ENCODE measurements at regions not wholly inside any gene's neighbourhood (a gene's known extent, or its start where the extent isn't known, plus 50 kb on each side); places are given as distances from the start of the nearest gene placed in this dataset.
A peak's percentile ranks its signal among the peaks of the same experiment; 100 is the strongest.

GRCh38 chr14:104326848-104327247 lies 188.5 kb downstream of the KIF26A start:
- no peaks in the 10 kb centered on the region for H3K4me1 ChIP-seq (ENCODE audit: insufficient read depth, poor library complexity, severe bottlenecking)
- no peaks in the 10 kb centered on the region for H3K9me3 ChIP-seq (ENCODE audit: severe bottlenecking)
- TF ChIP-seq CTCF (IDR thresholded peaks at IDR 0.05; ENCODE audit: poor library complexity, severe bottlenecking), result no peak
- H3K27ac ChIP-seq (ENCODE audit: poor library complexity, severe bottlenecking), result no peak overlapping the region
- no peak for ATAC-seq (ENCODE audit: low read depth)
- peaks cover 21% of the 10 kb centered on the region for H3K27me3 ChIP-seq (ENCODE audit: insufficient read depth, poor library complexity, severe bottlenecking)
- no peak overlapping the region for H3K4me3 ChIP-seq (ENCODE audit: severe bottlenecking)
- H3K36me3 ChIP-seq (ENCODE audit: low read depth), result no peaks in the 10 kb centered on the region
- DNase-seq (ENCODE audit: low spot score), result peak; percentile 34

- Histone ChIP-seq H3K27me3 (ENCODE audit: insufficient read depth, poor library complexity, severe bottlenecking) (peaks cover 4% of the 10 kb centered on the region), H3K27ac (ENCODE audit: poor library complexity, severe bottlenecking) (no peak overlapping the region), H3K36me3 (ENCODE audit: low read depth) (no peaks in the 10 kb centered on the region), H3K4me1 (ENCODE audit: insufficient read depth, poor library complexity, severe bottlenecking) (no peaks in the 10 kb centered on the region), H3K4me3 (ENCODE audit: severe bottlenecking) (no peak overlapping the region), H3K9me3 (ENCODE audit: severe bottlenecking) (no peaks in the 10 kb centered on the region)
- peak; percentile 18 for DNase-seq (ENCODE audit: low spot score)
- TF ChIP-seq CTCF (IDR thresholded peaks at IDR 0.05; ENCODE audit: poor library complexity, severe bottlenecking), result no peak
- ATAC-seq (ENCODE audit: low read depth), result no peak
Measured at GRCh38 chr14:104328607-104329006, 190.2 kb downstream of the KIF26A start.

- H3K4me1 ChIP-seq (ENCODE audit: insufficient read depth, poor library complexity, severe bottlenecking), result no peaks in the 10 kb centered on the region
- no peaks in the 10 kb centered on the region for H3K36me3 ChIP-seq (ENCODE audit: low read depth)
- TF ChIP-seq CTCF (IDR thresholded peaks at IDR 0.05; ENCODE audit: poor library complexity, severe bottlenecking), result no peak
- no peak overlapping the region for H3K27ac ChIP-seq (ENCODE audit: poor library complexity, severe bottlenecking)
- no peak for DNase-seq (ENCODE audit: low spot score)
- no peak overlapping the region for H3K4me3 ChIP-seq (ENCODE audit: severe bottlenecking)
- no peaks in the 10 kb centered on the region for H3K9me3 ChIP-seq (ENCODE audit: severe bottlenecking)
- peaks cover 4% of the 10 kb centered on the region for H3K27me3 ChIP-seq (ENCODE audit: insufficient read depth, poor library complexity, severe bottlenecking)
- no peak for ATAC-seq (ENCODE audit: low read depth)
Measured at GRCh38 chr14:104329793-104330192, 191.4 kb downstream of the KIF26A start.

- Histone ChIP-seq H3K9me3 (ENCODE audit: severe bottlenecking) (no peaks in the 10 kb centered on the region), H3K36me3 (ENCODE audit: low read depth) (no peaks in the 10 kb centered on the region), H3K27ac (ENCODE audit: poor library complexity, severe bottlenecking) (no peak overlapping the region), H3K27me3 (ENCODE audit: insufficient read depth, poor library complexity, severe bottlenecking) (peaks cover 18% of the 10 kb centered on the region), H3K4me3 (ENCODE audit: severe bottlenecking) (no peak overlapping the region), H3K4me1 (ENCODE audit: insufficient read depth, poor library complexity, severe bottlenecking) (no peaks in the 10 kb centered on the region)
- peak; percentile 63 for DNase-seq (ENCODE audit: low spot score)
- TF ChIP-seq CTCF (IDR thresholded peaks at IDR 0.05; ENCODE audit: poor library complexity, severe bottlenecking), result no peak
- ATAC-seq (ENCODE audit: low read depth), result no peak
Measured at GRCh38 chr14:104331871-104332605, 193.7 kb downstream of the KIF26A start.

GRCh38 chr14:104332634-104333270 lies 194.4 kb downstream of the KIF26A start:
- no peak for TF ChIP-seq CTCF (IDR thresholded peaks at IDR 0.05; ENCODE audit: poor library complexity, severe bottlenecking)
- Histone ChIP-seq H3K4me3 (ENCODE audit: severe bottlenecking) (no peak overlapping the region), H3K36me3 (ENCODE audit: low read depth) (no peaks in the 10 kb centered on the region), H3K27me3 (ENCODE audit: insufficient read depth, poor library complexity, severe bottlenecking) (peaks cover 21% of the 10 kb centered on the region), H3K27ac (ENCODE audit: poor library complexity, severe bottlenecking) (no peak overlapping the region), H3K9me3 (ENCODE audit: severe bottlenecking) (no peaks in the 10 kb centered on the region), H3K4me1 (ENCODE audit: insufficient read depth, poor library complexity, severe bottlenecking) (no peaks in the 10 kb centered on the region)
- peak; percentile 64 for DNase-seq (ENCODE audit: low spot score)
- ATAC-seq (ENCODE audit: low read depth), result no peak
